NB4 (cell line): ENCODE measurements at regions not wholly inside any gene's neighbourhood (a gene's known extent, or its start where the extent isn't known, plus 50 kb on each side); places are given as distances from the start of the nearest gene placed in this dataset.

Source experiments
- CTCF ChIP-seq: IDR thresholded peaks from one replicate; pipeline ENCODE4 v1.5.1; 2012; ENCODE audit warnings: low read depth, low read length
- MYC ChIP-seq: IDR thresholded peaks from 2 replicates; pipeline ENCODE4 v1.6.1; 2011; ENCODE audit warnings: low read depth, low read length
- POLR2A ChIP-seq: IDR thresholded peaks from 2 replicates; pipeline ENCODE4 v1.6.1; 2011; ENCODE audit warnings: mild to moderate bottlenecking; ENCODE audit not compliant: insufficient read length; ENCODE audit errors: extremely low read depth

GRCh38 chr1:65062339-65062738, 85.7 kb upstream of the AK4 start:
- TF ChIP-seq CTCF (no peak), MYC (no peak), POLR2A (no peak)
